ENCODE measurements at regions not wholly inside any gene's neighbourhood (a gene's known extent, or its start where the extent isn't known, plus 50 kb on each side); places are given as distances from the start of the nearest gene placed in this dataset.
A peak's percentile ranks its signal among the peaks of the same experiment; 100 is the strongest.

DNA sequence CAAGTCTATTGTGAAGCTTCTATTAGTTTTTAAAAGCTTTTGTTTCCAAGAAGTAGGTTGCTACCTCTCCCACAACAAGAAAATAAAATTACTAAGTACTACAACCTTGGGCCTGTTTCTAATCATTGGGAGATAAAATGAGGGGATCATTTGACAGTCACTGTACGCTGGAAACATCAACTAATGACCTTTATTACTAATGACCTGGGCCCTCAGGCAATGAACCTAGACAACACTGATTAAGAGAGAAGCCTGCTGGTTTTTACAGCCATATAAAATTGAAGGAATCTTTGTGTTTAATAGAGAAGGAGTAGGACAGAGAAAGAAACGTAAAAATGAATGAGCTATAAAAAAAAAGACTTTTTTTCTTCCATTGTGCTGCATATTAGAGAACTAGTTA is 1000.9 kb downstream of the STPG2 start:
- DNase-seq: no peak
- Mint-ChIP-seq H3K9me3 (peaks cover 27% of the 10 kb centered on the region), H3K4me1 (peaks cover 8% of the 10 kb centered on the region), H3K27me3 (ENCODE audit: low read depth, poor library complexity) (peaks cover 2% of the 10 kb centered on the region), H3K4me3 (no peak overlapping the region), H3K36me3 (ENCODE audit: low read depth) (peaks cover 13% of the 10 kb centered on the region), H3K27ac (peak overlapping the region; percentile 4)
- TF ChIP-seq, protein P1, sequence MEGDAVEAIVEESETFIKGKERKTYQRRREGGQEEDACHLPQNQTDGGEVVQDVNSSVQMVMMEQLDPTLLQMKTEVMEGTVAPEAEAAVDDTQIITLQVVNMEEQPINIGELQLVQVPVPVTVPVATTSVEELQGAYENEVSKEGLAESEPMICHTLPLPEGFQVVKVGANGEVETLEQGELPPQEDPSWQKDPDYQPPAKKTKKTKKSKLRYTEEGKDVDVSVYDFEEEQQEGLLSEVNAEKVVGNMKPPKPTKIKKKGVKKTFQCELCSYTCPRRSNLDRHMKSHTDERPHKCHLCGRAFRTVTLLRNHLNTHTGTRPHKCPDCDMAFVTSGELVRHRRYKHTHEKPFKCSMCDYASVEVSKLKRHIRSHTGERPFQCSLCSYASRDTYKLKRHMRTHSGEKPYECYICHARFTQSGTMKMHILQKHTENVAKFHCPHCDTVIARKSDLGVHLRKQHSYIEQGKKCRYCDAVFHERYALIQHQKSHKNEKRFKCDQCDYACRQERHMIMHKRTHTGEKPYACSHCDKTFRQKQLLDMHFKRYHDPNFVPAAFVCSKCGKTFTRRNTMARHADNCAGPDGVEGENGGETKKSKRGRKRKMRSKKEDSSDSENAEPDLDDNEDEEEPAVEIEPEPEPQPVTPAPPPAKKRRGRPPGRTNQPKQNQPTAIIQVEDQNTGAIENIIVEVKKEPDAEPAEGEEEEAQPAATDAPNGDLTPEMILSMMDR (IDR thresholded peaks at IDR 0.05): no peak

GRCh38 chr4:97142893-97143292 is 1000.4 kb downstream of the STPG2 start:
- no peak overlapping the region for H3K27ac Mint-ChIP-seq
- H3K4me1 Mint-ChIP-seq: peaks cover 8% of the 10 kb centered on the region
- no peak overlapping the region for H3K4me3 Mint-ChIP-seq
- no peak for DNase-seq
- TF ChIP-seq, protein P1 (IDR thresholded peaks at IDR 0.05): no peak
- H3K36me3 Mint-ChIP-seq (ENCODE audit: low read depth): peaks cover 13% of the 10 kb centered on the region
- peaks cover 26% of the 10 kb centered on the region for H3K9me3 Mint-ChIP-seq
- peaks cover 2% of the 10 kb centered on the region for H3K27me3 Mint-ChIP-seq (ENCODE audit: low read depth, poor library complexity)

GRCh38 chr4:97144199-97144598 is 999.1 kb downstream of the STPG2 start:
- Mint-ChIP-seq H3K27me3 (ENCODE audit: low read depth, poor library complexity) (peaks cover 2% of the 10 kb centered on the region), H3K27ac (no peak overlapping the region), H3K36me3 (ENCODE audit: low read depth) (peaks cover 3% of the 10 kb centered on the region), H3K9me3 (peaks cover 13% of the 10 kb centered on the region), H3K4me1 (peaks cover 8% of the 10 kb centered on the region), H3K4me3 (no peak overlapping the region)
- no peak for DNase-seq
- TF ChIP-seq, protein P1 (IDR thresholded peaks at IDR 0.05): no peak

DNA sequence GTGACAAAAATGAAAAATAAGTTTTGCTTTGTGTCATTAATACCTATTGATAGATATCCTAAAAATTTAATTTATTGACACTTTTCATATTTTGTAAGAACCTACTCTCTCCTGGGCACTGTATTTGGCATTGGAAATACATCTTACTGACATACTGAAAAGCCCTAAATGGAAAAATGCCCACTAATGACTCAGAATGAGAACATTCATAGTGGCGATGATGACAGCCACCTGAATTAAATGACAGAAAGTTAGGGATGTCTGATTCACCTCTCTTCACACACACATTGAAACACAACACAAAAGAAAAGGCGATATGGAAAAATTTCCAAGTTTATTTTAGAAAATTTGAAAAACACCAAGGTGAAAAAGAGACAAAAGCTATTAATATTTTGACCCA is 992.3 kb downstream of the STPG2 start:
- H3K27me3 Mint-ChIP-seq (ENCODE audit: low read depth, poor library complexity): peaks cover 2% of the 10 kb centered on the region
- DNase-seq: no peak
- no peak overlapping the region for H3K27ac Mint-ChIP-seq
- H3K9me3 Mint-ChIP-seq: no peaks in the 10 kb centered on the region
- TF ChIP-seq, protein P1 (IDR thresholded peaks at IDR 0.05): no peak
- H3K36me3 Mint-ChIP-seq (ENCODE audit: low read depth): no peaks in the 10 kb centered on the region
- no peaks in the 10 kb centered on the region for H3K4me1 Mint-ChIP-seq
- H3K4me3 Mint-ChIP-seq: no peak overlapping the region

DNA sequence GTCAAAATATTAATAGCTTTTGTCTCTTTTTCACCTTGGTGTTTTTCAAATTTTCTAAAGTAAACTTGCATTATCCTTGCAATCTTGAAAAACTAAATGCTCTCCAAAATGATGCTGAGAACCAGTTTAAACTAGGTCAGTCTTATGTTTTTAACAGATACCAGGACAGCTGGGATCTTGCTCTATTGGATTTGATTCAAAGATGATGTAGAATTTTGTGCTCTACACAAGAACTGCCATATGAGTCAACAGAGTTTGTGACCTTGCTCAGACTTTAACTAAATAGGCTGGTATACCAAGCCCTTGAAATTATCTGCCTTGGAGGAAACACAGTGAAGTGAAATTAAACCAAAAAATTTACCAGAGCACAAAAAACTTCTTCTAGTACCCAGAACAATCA is 991.1 kb downstream of the STPG2 start:
- peaks cover 2% of the 10 kb centered on the region for H3K27me3 Mint-ChIP-seq (ENCODE audit: low read depth, poor library complexity)
- no peaks in the 10 kb centered on the region for H3K4me1 Mint-ChIP-seq
- no peak overlapping the region for H3K4me3 Mint-ChIP-seq
- H3K27ac Mint-ChIP-seq: no peak overlapping the region
- no peak for DNase-seq
- TF ChIP-seq, protein P1 (IDR thresholded peaks at IDR 0.05): no peak
- no peaks in the 10 kb centered on the region for H3K9me3 Mint-ChIP-seq
- H3K36me3 Mint-ChIP-seq (ENCODE audit: low read depth): no peaks in the 10 kb centered on the region

DNA sequence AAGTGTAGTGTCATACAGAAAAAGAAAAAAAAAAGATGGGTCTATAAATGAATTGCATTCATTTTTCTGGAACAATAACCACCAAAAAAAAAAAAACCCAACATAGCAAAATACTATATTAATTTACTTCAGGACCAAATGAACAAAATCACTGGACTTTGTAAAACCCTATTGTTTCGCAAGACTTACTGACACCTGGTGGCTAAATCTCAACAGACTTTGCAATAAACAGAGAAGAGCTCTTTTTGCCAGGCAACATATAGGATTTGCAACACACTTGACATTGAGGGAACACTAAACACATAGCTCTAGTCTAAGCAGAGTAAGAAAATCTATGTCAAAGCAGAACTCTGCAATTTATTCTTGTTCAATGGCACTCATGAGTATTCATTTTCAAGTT is 990.2 kb downstream of the STPG2 start:
- no peaks in the 10 kb centered on the region for H3K36me3 Mint-ChIP-seq (ENCODE audit: low read depth)
- H3K4me3 Mint-ChIP-seq: no peak overlapping the region
- TF ChIP-seq, protein P1 (IDR thresholded peaks at IDR 0.05): peak; percentile 52
- H3K4me1 Mint-ChIP-seq: no peaks in the 10 kb centered on the region
- H3K27me3 Mint-ChIP-seq (ENCODE audit: low read depth, poor library complexity): no peaks in the 10 kb centered on the region
- H3K9me3 Mint-ChIP-seq: no peaks in the 10 kb centered on the region
- DNase-seq: peak; percentile 2
- no peak overlapping the region for H3K27ac Mint-ChIP-seq
